Fibroblast of lung (primary cell): ENCODE measurements at regions not wholly inside any gene's neighbourhood (a gene's known extent, or its start where the extent isn't known, plus 50 kb on each side); places are given as distances from the start of the nearest gene placed in this dataset.

Experiments
- CTCF ChIP-seq, 2 donors: IDR thresholded peaks in 1 of 2; conservative IDR thresholded peaks in 1 of 2; 1 replicate in 1 of 2; 2 replicates in 1 of 2; pipeline ENCODE4 v1.5.1; 2011 to 2012; ENCODE audit warnings: low read length in 2 of 2, control low read depth in 1 of 2, inconsistent platforms in 1 of 2, low read depth in 1 of 2, mild to moderate bottlenecking in 1 of 2
- EZH2 ChIP-seq: IDR thresholded peaks from 2 replicates; pipeline ENCODE4 v1.5.1; 2012; ENCODE audit warnings: low read length, control low read depth, mild to moderate bottlenecking; ENCODE audit errors: missing control alignments

GRCh38 chr4:170940043-170940724 lies 850.4 kb upstream of the AADAT start:
- TF ChIP-seq CTCF (conservative IDR thresholded peaks at IDR 0.05 in 1 of 2, IDR thresholded peaks at IDR 0.05 in 1 of 2; ENCODE audit: low read depth in 1 of 2, low read length in 2 of 2), result no peak
- TF ChIP-seq EZH2, result no peak
